ENCODE measurements at regions not wholly inside any gene's neighbourhood (a gene's known extent, or its start where the extent isn't known, plus 50 kb on each side); places are given as distances from the start of the nearest gene placed in this dataset.
A peak's percentile ranks its signal among the peaks of the same experiment; 100 is the strongest.

GRCh38 chr5:124880903-124881697, 134.7 kb upstream of the ZNF608 start:
- Histone ChIP-seq H3K36me3 (no peaks in the 10 kb centered on the region), H3K27ac (no peak overlapping the region), H3K4me3 (no peak overlapping the region), H3K4me1 (peaks cover 0 to 6% (median 0%) of the 10 kb centered on the region in 12 donors), H3K27me3 (no peaks in the 10 kb centered on the region), H3K9me3 (peaks cover 0 to 5% (median 0%) of the 10 kb centered on the region in 12 donors)
- DNase-seq (peak in 1 of 5 donors; percentile 13), ATAC-seq (peak in 3 of 4 donors; percentile 26 to 58 (median 48))
- intact Hi-C loops (cut with DNase I), result no loop called here
- no peak for TF ChIP-seq POLR2A (IDR thresholded peaks at IDR 0.05)
- 91 to 92% (median 92%) methylated on average over 10 of the region's 10 CpGs for WGBS, 4 donors

GRCh38 chr5:124883681-124884080, 137.2 kb upstream of the ZNF608 start:
- H3K4me1 ChIP-seq, result peaks cover 0 to 6% (median 0%) of the 10 kb centered on the region in 12 donors
- WGBS, 4 donors, result 89 to 92% (median 91%) methylated on average over 3 of the region's 3 CpGs
- TF ChIP-seq CTCF (IDR thresholded peaks at IDR 0.05) (no peak), POLR2A (IDR thresholded peaks at IDR 0.05) (no peak)
- H3K27ac ChIP-seq, result no peak overlapping the region
- intact Hi-C loops (cut with DNase I), result no loop called here
- no peaks in the 10 kb centered on the region for H3K27me3 ChIP-seq
- no peaks in the 10 kb centered on the region for H3K36me3 ChIP-seq
- H3K9me3 ChIP-seq, result peaks cover 0 to 5% (median 0%) of the 10 kb centered on the region in 12 donors
- ATAC-seq (no peak), DNase-seq (no peak)
- H3K4me3 ChIP-seq, result no peak overlapping the region

GRCh38 chr5:124884114-124884513, 137.7 kb upstream of the ZNF608 start:
- Histone ChIP-seq H3K4me1 (peaks cover 0 to 10% (median 0%) of the 10 kb centered on the region in 12 donors), H3K4me3 (no peak overlapping the region), H3K9me3 (peaks cover 0 to 5% (median 0%) of the 10 kb centered on the region in 12 donors), H3K36me3 (no peaks in the 10 kb centered on the region), H3K27me3 (no peaks in the 10 kb centered on the region), H3K27ac (no peak overlapping the region)
- WGBS, 4 donors, result 84 to 91% (median 88%) methylated on average over 6 of the region's 6 CpGs
- DNase-seq (no peak), ATAC-seq (no peak)
- intact Hi-C loops (cut with DNase I), result no loop called here
- TF ChIP-seq POLR2A (IDR thresholded peaks at IDR 0.05) (no peak), CTCF (IDR thresholded peaks at IDR 0.05) (no peak)

- no peak for TF ChIP-seq POLR2A (IDR thresholded peaks at IDR 0.05)
- TF ChIP-seq CTCF (IDR thresholded peaks at IDR 0.05), result no peak
- Histone ChIP-seq H3K27ac (no peak overlapping the region), H3K9me3 (peaks cover 0 to 5% (median 0%) of the 10 kb centered on the region in 12 donors), H3K4me1 (peaks cover 0 to 8% (median 0%) of the 10 kb centered on the region in 12 donors), H3K27me3 (no peaks in the 10 kb centered on the region), H3K36me3 (no peaks in the 10 kb centered on the region), H3K4me3 (no peak overlapping the region)
- WGBS, 4 donors, result 96 to 100% (median 98%) methylated on average over 2 of the region's 2 CpGs
- intact Hi-C loops (cut with DNase I), result no loop called here
- no peak for DNase-seq
- ATAC-seq, result no peak
These were observed 139.1 kb upstream of the ZNF608 start for GRCh38 chr5:124885490-124885889.
